H1 (cell line): ENCODE measurements at regions not wholly inside any gene's neighbourhood (a gene's known extent, or its start where the extent isn't known, plus 50 kb on each side); places are given as distances from the start of the nearest gene placed in this dataset.

Experiments
- CTCF ChIA-PET: fragments of 300-600 bp; sonication (Branson Sonifier 250); formaldehyde crosslinking; loops from one replicate; lab custom pipeline; 2021; ENCODE audit not compliant: partially characterized antibody; lab: Charles Lee
- POLR2A ChIA-PET: fragments of 300-600 bp; sonication (Branson Sonifier 250); formaldehyde crosslinking; loops from one replicate; lab custom pipeline; 2021; ENCODE audit warnings: inconsistent platforms; ENCODE audit not compliant: partially characterized antibody; lab: Charles Lee
- DNase-seq, 2 experiments: peaks; one replicate each; pipeline versions ENCODE4 v3.0.0 to v3.0.0-alpha.2; 2010 to 2022; ENCODE audit warnings: low spot score in 2 of 2, low read depth in 1 of 2, mixed read lengths in 1 of 2
- FAIRE-seq: peaks from 2 replicates; lab custom pipeline; 2011; peaks lifted over from hg19 to GRCh38; lab: Jason Lieb, UNC
- H2AFZ ChIP-seq: 2 replicates; pipeline ENCODE4 v1.8.1; 2012; ENCODE audit warnings: low read length, inconsistent platforms
- H2AK5ac ChIP-seq: 2 replicates; pipeline ENCODE4 v1.6.1; 2013; ENCODE audit warnings: low read depth, low read length
- H2BK120ac ChIP-seq: replicated peaks from 2 replicates; pipeline ENCODE3; 2013; ENCODE audit warnings: low read depth, low read length, inconsistent platforms
- H2BK12ac ChIP-seq: 2 replicates; pipeline ENCODE4 v1.6.1; 2013; ENCODE audit warnings: low read depth, low read length
- H2BK15ac ChIP-seq: 2 replicates; pipeline ENCODE4 v1.6.1; 2013; ENCODE audit warnings: low read length
- H2BK20ac ChIP-seq: 2 replicates; pipeline ENCODE4 v1.6.1; 2013; ENCODE audit warnings: low read length
- H2BK5ac ChIP-seq: 2 replicates; pipeline ENCODE4 v1.6.1; 2013; ENCODE audit warnings: low read depth, low read length
- H3K14ac ChIP-seq: 2 replicates; pipeline ENCODE4 v1.6.1; 2013; ENCODE audit warnings: inconsistent platforms; ENCODE audit not compliant: insufficient read length
- H3K18ac ChIP-seq: 2 replicates; pipeline ENCODE4 v1.6.1; 2013; ENCODE audit warnings: low read length; ENCODE audit errors: extremely low read depth
- H3K23ac ChIP-seq: 2 replicates; pipeline ENCODE4 v1.6.1; 2013; ENCODE audit warnings: inconsistent platforms; ENCODE audit not compliant: insufficient read length
- H3K23me2 ChIP-seq: 2 replicates; pipeline ENCODE4 v1.6.1; 2013; ENCODE audit warnings: low read depth, low read length
- H3K27ac ChIP-seq: 2 replicates; pipeline ENCODE4 v1.6.1; 2011; ENCODE audit warnings: low read depth, low read length, inconsistent platforms
- H3K27me3 ChIP-seq, 4 experiments: replicated peaks in 1 of 4; 1 replicate in 1 of 4; 2 replicates in 3 of 4; pipeline versions ENCODE4 v1.6.1 to v1.8.1; 2011 to 2013; ENCODE audit warnings: low read length in 3 of 4, mild to moderate bottlenecking in 3 of 4, inconsistent platforms in 2 of 4, mixed read lengths in 2 of 4, moderate library complexity in 1 of 4; ENCODE audit not compliant: control insufficient read depth in 3 of 4, insufficient read depth in 3 of 4; ENCODE audit errors: extremely low read depth in 1 of 4
- H3K36me3 ChIP-seq, 4 experiments: 2 replicates each; pipeline versions ENCODE4 v1.6.1 to v1.8.1; 2011 to 2013; ENCODE audit warnings: mild to moderate bottlenecking in 4 of 4, low read length in 3 of 4, moderate library complexity in 2 of 4, control low read depth in 1 of 4, inconsistent platforms in 1 of 4; ENCODE audit not compliant: insufficient read depth in 4 of 4, control insufficient read depth in 2 of 4
- H3K4ac ChIP-seq: replicated peaks from 2 replicates; pipeline ENCODE3; 2013; ENCODE audit warnings: low read length, low read depth, mixed read lengths, inconsistent platforms; ENCODE audit not compliant: insufficient read length
- H3K4me1 ChIP-seq, 4 experiments: replicated peaks in 1 of 4; 1 replicate in 1 of 4; 2 replicates in 3 of 4; pipeline versions ENCODE4 v1.6.1 to v1.8.1; 2011 to 2013; ENCODE audit warnings: low read length in 3 of 4, inconsistent platforms in 2 of 4, mixed read lengths in 1 of 4; ENCODE audit not compliant: insufficient read depth in 4 of 4, control insufficient read depth in 3 of 4
- H3K4me2 ChIP-seq, 2 experiments: 2 replicates each; pipeline versions ENCODE4 v1.6.1 to v1.8.1; 2011 to 2013; ENCODE audit warnings: low read depth in 2 of 2, low read length in 2 of 2, control low read depth in 1 of 2, inconsistent platforms in 1 of 2, mild to moderate bottlenecking in 1 of 2; ENCODE audit not compliant: insufficient read depth in 1 of 2
- H3K4me3 ChIP-seq, 4 experiments: fragments of 200-600, 300-600 bp in 1 of 4; sonication (generic), shearing (Covaris generic), sonication (Bioruptor Twin) in 1 of 4; 2 replicates each; pipeline versions ENCODE4 v1.5.1 to v1.8.1; 2011 to 2016; ENCODE audit warnings: low read length in 4 of 4, low read depth in 3 of 4, control low read depth in 2 of 4, inconsistent platforms in 2 of 4, mild to moderate bottlenecking in 2 of 4, mixed read lengths in 1 of 4, moderate library complexity in 1 of 4; ENCODE audit not compliant: insufficient read depth in 2 of 4; ENCODE audit errors: extremely low read depth in 1 of 4
- H3K56ac ChIP-seq: replicated peaks from 2 replicates; pipeline ENCODE3; 2013; ENCODE audit warnings: low read depth, mild to moderate bottlenecking, mixed read lengths, low read length, inconsistent platforms; ENCODE audit not compliant: insufficient read length
- H3K79me1 ChIP-seq: 2 replicates; pipeline ENCODE4 v1.6.1; 2013; ENCODE audit warnings: low read depth, low read length, control low read depth
- H3K79me2 ChIP-seq, 2 experiments: 2 replicates each; pipeline versions ENCODE4 v1.6.1 to v1.8.1; 2012 to 2013; ENCODE audit warnings: low read length in 2 of 2, mild to moderate bottlenecking in 2 of 2, inconsistent platforms in 1 of 2; ENCODE audit not compliant: insufficient read depth in 2 of 2, control insufficient read depth in 1 of 2
- H3K9ac ChIP-seq, 4 experiments: replicated peaks in 1 of 4; 1 replicate in 1 of 4; 2 replicates in 3 of 4; pipeline versions ENCODE4 v1.6.1 to v1.8.1; 2011 to 2013; ENCODE audit warnings: low read depth in 3 of 4, low read length in 3 of 4, control low read depth in 2 of 4, mild to moderate bottlenecking in 2 of 4, moderate library complexity in 2 of 4, inconsistent platforms in 1 of 4; ENCODE audit errors: extremely low read depth in 1 of 4
- H3K9me3 ChIP-seq, 2 experiments: 2 replicates each; pipeline versions ENCODE4 v1.6.1 to v1.8.1; 2012 to 2013; ENCODE audit warnings: mild to moderate bottlenecking in 2 of 2, moderate library complexity in 2 of 2, control low read depth in 1 of 2, inconsistent platforms in 1 of 2, low read depth in 1 of 2, low read length in 1 of 2, mixed read lengths in 1 of 2; ENCODE audit not compliant: insufficient read depth in 2 of 2
- H4K20me1 ChIP-seq, 2 experiments: replicated peaks in 1 of 2; 2 replicates each; pipeline versions ENCODE3 to v1.8.1; 2011 to 2013; ENCODE audit warnings: inconsistent platforms in 2 of 2, low read length in 2 of 2, mild to moderate bottlenecking in 1 of 2; ENCODE audit not compliant: insufficient read depth in 2 of 2, control insufficient read depth in 1 of 2
- H4K5ac ChIP-seq: 2 replicates; pipeline ENCODE4 v1.6.1; 2013; ENCODE audit warnings: low read length, low read depth, mixed read lengths, inconsistent platforms; ENCODE audit not compliant: insufficient read length
- H4K8ac ChIP-seq: 2 replicates; pipeline ENCODE4 v1.8.0; 2013; ENCODE audit warnings: mild to moderate bottlenecking, moderate library complexity, low read length, inconsistent platforms; ENCODE audit not compliant: insufficient read depth; ENCODE audit errors: extremely low read depth
- H4K91ac ChIP-seq: replicated peaks from 2 replicates; pipeline ENCODE3; 2013; ENCODE audit warnings: low read length, mixed read lengths, inconsistent platforms; ENCODE audit not compliant: insufficient read length
- BCL11A ChIP-seq, 2 experiments: IDR thresholded peaks; one replicate each; pipeline ENCODE4 v1.6.1; 2011; ENCODE audit warnings: low read depth in 2 of 2, low read length in 2 of 2, mild to moderate bottlenecking in 2 of 2
- EP300 ChIP-seq, 2 experiments: IDR thresholded peaks; 1 replicate in 1 of 2; 2 replicates in 1 of 2; pipeline ENCODE4 v1.6.1; 2011 to 2012; ENCODE audit warnings: low read depth in 2 of 2, low read length in 2 of 2, mild to moderate bottlenecking in 2 of 2, borderline replicate concordance in 1 of 2, inconsistent platforms in 1 of 2, moderate library complexity in 1 of 2
- GTF2F1 ChIP-seq: IDR thresholded peaks from 2 replicates; pipeline ENCODE4 v1.6.1; 2012; ENCODE audit warnings: low read depth, low read length, improper control_type of control experiment, borderline replicate concordance
- SP4 ChIP-seq: IDR thresholded peaks from 2 replicates; pipeline ENCODE4 v1.6.1; 2012; ENCODE audit warnings: low read length, inconsistent platforms
- WGBS, 2 experiments: shearing (Covaris generic) in 1 of 2; methylation state at CpG; one replicate each; pipeline versions ENCODE4 v1.1.6 to v1.1.7; 2013 to 2015; ENCODE audit warnings: low lambda C conversion rate in 2 of 2, mixed read lengths in 2 of 2, inconsistent platforms in 1 of 2, low coverage in 1 of 2, missing lambda C conversion rate in 1 of 2; ENCODE audit not compliant: insufficient replicate concordance in 2 of 2, insufficient coverage in 1 of 2, insufficient read length in 1 of 2; ENCODE audit errors: extremely low coverage in 1 of 2, missing lambda C conversion rate in 1 of 2; 5-methylcytosine and 5-hydroxymethylcytosine counted together

- no peak overlapping the region for H2AK5ac ChIP-seq
- H4K91ac ChIP-seq: no peak overlapping the region
- no peak for TF ChIP-seq SP4
- TF ChIP-seq BCL11A (IDR thresholded peaks at IDR 0.05; ENCODE audit: low read depth in 2 of 2, low read length in 2 of 2): no peak
- TF ChIP-seq EP300 (IDR thresholded peaks at IDR 0.05; ENCODE audit: borderline replicate concordance in 1 of 2, low read depth in 2 of 2, low read length in 2 of 2): no peak
- TF ChIP-seq GTF2F1: no peak
- H2AFZ ChIP-seq: no peak overlapping the region
- no peak overlapping the region for H4K5ac ChIP-seq
- H4K8ac ChIP-seq: peak overlapping the region; percentile 51; the same call in 1 of the 2 replicates
- no peak overlapping the region for H3K14ac ChIP-seq
- H3K79me2 ChIP-seq: no peaks in the 10 kb centered on the region
- H3K18ac ChIP-seq: no peak overlapping the region
- H3K4me2 ChIP-seq: no peak overlapping the region
- H3K4ac ChIP-seq: no peak overlapping the region
- no peak overlapping the region for H3K9ac ChIP-seq
- no peak overlapping the region for H2BK20ac ChIP-seq
- H3K36me3 ChIP-seq: no peaks in the 10 kb centered on the region
- H3K23ac ChIP-seq: no peak overlapping the region
- POLR2A ChIA-PET: no interaction called here
- H2BK12ac ChIP-seq: no peak overlapping the region
- H3K9me3 ChIP-seq: peaks cover 14 to 38% of the 10 kb centered on the region in 2 experiments; a peak in 3 of 4 replicates
- H3K27ac ChIP-seq: no peak overlapping the region
- no peak for DNase-seq
- CTCF ChIA-PET: no interaction called here
- no peak for FAIRE-seq
- no peak overlapping the region for H3K4me3 ChIP-seq
- no peak overlapping the region for H2BK120ac ChIP-seq
- no peaks in the 10 kb centered on the region for H3K79me1 ChIP-seq
- no peak overlapping the region for H3K56ac ChIP-seq
- peaks cover 3 to 28% (median 18%) of the 10 kb centered on the region in 4 experiments; a peak in 6 of 7 replicates for H3K27me3 ChIP-seq
- 87% methylated on average over 9 of the region's 9 CpGs; no CpG with 5 or more reads in 1 of the 2 experiments for WGBS, 2 experiments
- H2BK15ac ChIP-seq: no peak overlapping the region
- H3K4me1 ChIP-seq: no peaks in the 10 kb centered on the region
- H4K20me1 ChIP-seq: no peaks in the 10 kb centered on the region
- no peaks in the 10 kb centered on the region for H3K23me2 ChIP-seq
- no peak overlapping the region for H2BK5ac ChIP-seq
Observed at GRCh38 chr22:22730655-22731373, 86.4 kb downstream of the GGTLC2 start.
